ENCODE measurements at regions not wholly inside any gene's neighbourhood (a gene's known extent, or its start where the extent isn't known, plus 50 kb on each side); places are given as distances from the start of the nearest gene placed in this dataset.
"Not testable (repeated sequence)": the region's sequence is repeated elsewhere in the genome, so short reads cannot be mapped to it uniquely, and the experiment has no call there.

DNA sequence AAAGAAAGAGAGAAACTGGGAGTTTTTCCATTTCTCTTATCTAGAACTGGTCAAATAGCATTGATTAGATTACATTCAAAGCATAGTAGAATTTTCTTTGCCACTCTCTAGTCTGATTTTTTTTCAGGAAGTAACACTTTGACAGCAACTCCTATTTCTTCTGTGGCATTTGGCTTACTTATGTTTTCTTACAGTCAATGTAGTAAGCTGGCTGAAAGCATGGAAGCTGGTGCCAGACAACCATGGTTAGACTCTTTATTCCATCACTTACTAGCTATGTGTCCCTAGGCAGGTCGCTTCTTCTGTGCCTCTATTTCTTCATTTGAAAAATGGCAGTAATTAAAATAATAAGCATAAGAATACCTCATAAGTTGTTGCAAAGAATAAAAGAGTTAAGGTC lies 54.2 kb upstream of the OPRM1 start:
- Mint-ChIP-seq H3K4me1 (ENCODE audit: low read depth in 2 of 2) (no peaks in the 10 kb centered on the region), H3K36me3 (no peaks in the 10 kb centered on the region), H3K27ac (no peak overlapping the region), H3K4me3 (no peak overlapping the region), H3K27me3 (no peaks in the 10 kb centered on the region), H3K9me3 (peaks cover 2% of the 10 kb centered on the region)
- ATAC-seq (no peak), DNase-seq (ENCODE audit: low spot score) (no peak)

DNA sequence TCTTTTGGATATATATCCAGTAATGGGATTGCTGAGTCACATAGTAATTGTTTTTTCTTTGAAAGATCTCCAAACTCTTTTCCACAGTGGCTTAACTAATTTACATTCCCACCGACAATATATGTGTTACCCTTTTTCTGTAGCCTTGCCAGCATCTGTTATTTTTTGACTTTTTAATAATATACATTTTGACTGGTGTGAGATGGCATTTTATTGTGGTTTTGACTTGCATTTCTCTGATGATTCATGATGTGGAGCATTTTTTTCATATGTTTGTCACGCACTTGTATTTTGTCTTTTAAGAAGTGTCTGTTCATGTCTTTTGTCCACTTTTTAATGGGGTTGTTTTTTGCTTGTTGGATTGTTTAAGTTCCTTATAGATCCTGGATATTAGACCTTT lies 58.9 kb upstream of the OPRM1 start:
- H3K27me3 Mint-ChIP-seq: no peaks in the 10 kb centered on the region
- no peak overlapping the region for H3K27ac Mint-ChIP-seq
- no peaks in the 10 kb centered on the region for H3K36me3 Mint-ChIP-seq
- H3K9me3 Mint-ChIP-seq: peaks cover 2% of the 10 kb centered on the region
- DNase-seq (ENCODE audit: low spot score): no peak
- no peak overlapping the region for H3K4me3 Mint-ChIP-seq
- ATAC-seq: no peak
- no peaks in the 10 kb centered on the region for H3K4me1 Mint-ChIP-seq (ENCODE audit: low read depth in 2 of 2)

DNA sequence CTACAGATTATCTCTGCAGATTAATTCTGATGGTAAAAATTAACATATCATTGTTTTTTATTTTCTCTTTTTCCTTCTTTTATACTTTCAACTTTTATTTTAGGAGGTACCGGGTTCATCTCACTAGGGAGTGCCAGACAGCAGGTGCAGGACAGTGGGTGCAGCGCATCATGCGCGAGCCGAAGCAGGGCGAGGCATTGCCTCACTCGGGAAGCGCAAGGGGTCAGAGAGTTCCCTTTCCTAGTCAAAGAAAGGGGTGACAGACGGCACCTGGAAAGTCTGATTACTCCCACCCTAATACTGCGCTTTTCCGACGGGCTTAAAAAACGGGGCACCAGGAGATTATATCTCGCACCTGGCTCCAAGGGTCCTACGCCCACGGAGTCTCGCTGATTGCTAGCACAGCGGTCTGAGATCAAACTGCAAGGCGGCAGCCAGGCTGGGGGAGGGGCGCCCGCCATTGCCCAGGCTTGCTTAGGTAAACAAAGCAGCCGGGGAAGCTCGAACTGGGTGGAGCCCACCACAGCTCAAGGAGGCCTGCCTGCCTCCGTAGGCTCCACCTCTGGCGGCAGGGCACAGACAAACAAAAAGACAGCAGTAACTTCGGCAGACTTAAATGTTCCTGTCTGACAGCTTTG lies 60.0 kb upstream of the OPRM1 start:
- H3K36me3 Mint-ChIP-seq; DNase-seq (ENCODE audit: low spot score); H3K27ac Mint-ChIP-seq; H3K4me3 Mint-ChIP-seq; H3K9me3 Mint-ChIP-seq; H3K27me3 Mint-ChIP-seq; ATAC-seq; H3K4me1 Mint-ChIP-seq (ENCODE audit: low read depth in 2 of 2): not testable (repeated sequence)

DNA sequence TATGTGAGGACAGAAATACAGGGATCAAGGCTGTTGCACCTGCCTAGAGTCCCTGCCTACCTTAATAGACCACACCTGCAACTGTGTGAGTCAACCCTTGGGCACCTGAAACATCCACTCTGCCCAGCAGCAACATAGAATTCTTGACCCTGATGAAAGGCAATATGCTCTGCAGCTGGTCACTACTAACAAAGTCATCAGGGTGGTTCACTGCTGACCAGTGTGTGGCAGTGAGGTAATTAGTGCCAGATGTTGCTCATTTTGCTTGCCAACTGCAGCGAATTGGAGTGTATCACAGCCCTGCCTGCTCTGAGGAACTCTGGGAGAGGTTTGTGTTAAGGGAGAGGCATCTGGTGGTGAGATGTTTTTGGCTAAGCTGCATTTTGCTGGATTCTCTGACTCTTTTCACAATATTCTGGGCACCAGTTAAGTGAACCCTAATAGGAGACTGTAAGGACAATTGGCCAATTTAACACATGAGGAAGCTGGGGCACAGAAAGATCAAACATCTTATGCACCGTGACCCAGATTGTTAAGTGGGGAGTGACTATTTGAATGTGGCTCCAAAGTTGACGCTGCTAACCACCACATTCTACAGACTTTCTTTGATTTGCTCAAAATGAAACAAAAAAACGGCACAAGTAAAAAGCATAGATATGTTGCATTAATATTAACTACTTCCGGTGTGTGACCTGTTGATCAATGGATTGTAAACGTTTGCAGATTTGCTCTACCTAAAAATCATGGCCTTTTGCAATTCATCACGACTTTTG lies 61.9 kb upstream of the OPRM1 start:
- H3K27me3 Mint-ChIP-seq: no peaks in the 10 kb centered on the region
- no peak for ATAC-seq
- no peaks in the 10 kb centered on the region for H3K36me3 Mint-ChIP-seq
- DNase-seq (ENCODE audit: low spot score): no peak
- H3K4me1 Mint-ChIP-seq (ENCODE audit: low read depth in 2 of 2): no peaks in the 10 kb centered on the region
- no peak overlapping the region for H3K27ac Mint-ChIP-seq
- no peak overlapping the region for H3K4me3 Mint-ChIP-seq
- no peaks in the 10 kb centered on the region for H3K9me3 Mint-ChIP-seq

DNA sequence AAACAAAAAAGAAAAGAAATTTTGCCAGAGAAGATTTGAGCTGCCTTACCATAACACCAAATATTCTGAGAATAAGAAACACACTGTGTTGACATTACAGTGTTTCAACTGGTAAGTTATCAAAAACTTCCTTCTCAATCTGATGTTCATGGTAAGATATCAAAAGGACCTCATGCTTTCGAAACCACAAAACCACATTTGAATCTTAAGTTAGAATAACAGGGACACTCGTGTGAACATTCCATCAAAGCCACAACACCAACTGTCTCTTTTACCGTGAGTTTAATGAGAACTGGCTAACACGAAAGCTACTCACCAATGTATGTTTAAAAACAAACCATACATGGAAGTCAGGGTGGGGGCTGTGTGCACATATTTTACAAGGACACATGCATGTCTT lies 73.0 kb upstream of the OPRM1 start:
- Mint-ChIP-seq H3K9me3 (no peaks in the 10 kb centered on the region), H3K4me1 (ENCODE audit: low read depth in 2 of 2) (no peaks in the 10 kb centered on the region), H3K27me3 (no peaks in the 10 kb centered on the region), H3K27ac (no peak overlapping the region), H3K36me3 (no peaks in the 10 kb centered on the region), H3K4me3 (no peak overlapping the region)
- ATAC-seq (no peak), DNase-seq (ENCODE audit: low spot score) (no peak)

DNA sequence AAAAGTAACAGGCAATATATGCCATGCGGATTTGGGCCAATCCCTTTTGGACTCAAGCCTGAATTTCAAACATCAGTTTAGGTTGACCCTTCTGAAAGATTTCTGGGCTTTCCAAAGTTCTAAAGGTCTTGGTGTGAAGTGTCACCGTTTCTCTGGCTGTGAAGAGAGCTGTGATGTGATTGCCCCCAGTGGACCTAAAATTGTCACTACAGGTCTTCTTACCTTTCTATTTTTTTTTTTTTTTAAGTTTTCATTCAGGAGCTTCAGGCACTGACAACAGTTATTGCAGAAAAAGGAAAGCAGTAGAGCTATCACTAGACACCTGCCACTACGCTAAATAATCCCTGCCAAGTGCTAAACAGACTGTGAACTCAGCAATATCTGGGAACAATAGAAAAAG lies 75.7 kb upstream of the OPRM1 start:
- H3K4me3 Mint-ChIP-seq: no peak overlapping the region
- H3K36me3 Mint-ChIP-seq: no peaks in the 10 kb centered on the region
- no peaks in the 10 kb centered on the region for H3K9me3 Mint-ChIP-seq
- ATAC-seq (no peak), DNase-seq (ENCODE audit: low spot score) (no peak)
- H3K4me1 Mint-ChIP-seq (ENCODE audit: low read depth in 2 of 2): no peaks in the 10 kb centered on the region
- H3K27me3 Mint-ChIP-seq: no peaks in the 10 kb centered on the region
- no peak overlapping the region for H3K27ac Mint-ChIP-seq

DNA sequence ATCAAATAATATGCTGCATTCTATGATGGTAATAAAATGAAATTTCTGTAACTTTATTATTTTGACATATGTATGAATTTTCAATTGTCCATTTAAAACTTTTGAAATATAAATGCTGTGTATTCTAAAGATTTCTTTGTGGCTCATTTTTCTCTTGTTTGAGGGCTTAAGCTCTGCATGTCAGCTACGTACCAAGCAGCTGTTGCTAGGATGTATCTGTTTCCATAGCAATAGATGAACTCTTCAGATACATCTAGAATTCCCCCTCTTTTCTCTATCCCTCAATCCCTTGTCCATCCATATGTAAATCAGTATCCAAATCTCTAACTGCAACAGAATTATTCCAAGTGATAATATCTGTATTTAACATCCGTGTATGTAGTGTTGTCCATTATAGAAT lies 76.5 kb upstream of the OPRM1 start:
- Mint-ChIP-seq H3K36me3 (no peaks in the 10 kb centered on the region), H3K9me3 (no peaks in the 10 kb centered on the region), H3K4me3 (no peak overlapping the region)

DNA sequence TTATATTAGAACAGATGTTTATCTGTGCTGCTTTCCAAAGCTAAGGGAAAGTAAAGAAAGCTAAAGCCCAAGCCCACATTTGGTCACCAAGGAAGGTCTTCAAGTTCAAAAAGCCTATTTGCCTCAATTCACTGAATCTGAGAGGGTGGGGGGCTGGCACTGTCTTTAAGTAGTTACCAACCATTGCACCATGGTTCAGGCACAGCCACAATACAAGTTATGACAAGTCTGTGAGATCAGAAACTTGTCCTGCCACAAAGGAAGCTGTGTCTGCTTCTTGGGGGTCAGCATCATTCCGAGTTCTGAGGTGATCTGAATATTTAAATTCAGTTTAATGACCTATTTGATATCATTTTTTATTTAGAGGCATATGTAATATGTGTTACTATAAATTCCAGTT lies 78.3 kb upstream of the OPRM1 start:
- Mint-ChIP-seq H3K4me1 (ENCODE audit: low read depth in 2 of 2) (no peaks in the 10 kb centered on the region), H3K36me3 (no peaks in the 10 kb centered on the region), H3K4me3 (no peak overlapping the region)

More for the DNA sequence above, 76.5 kb upstream of the OPRM1 start:
- DNase-seq (ENCODE audit: low spot score) (no peak), ATAC-seq (no peak)
- Mint-ChIP-seq H3K27me3 (no peaks in the 10 kb centered on the region), H3K27ac (no peak overlapping the region), H3K4me1 (ENCODE audit: low read depth in 2 of 2) (no peaks in the 10 kb centered on the region)

DNA sequence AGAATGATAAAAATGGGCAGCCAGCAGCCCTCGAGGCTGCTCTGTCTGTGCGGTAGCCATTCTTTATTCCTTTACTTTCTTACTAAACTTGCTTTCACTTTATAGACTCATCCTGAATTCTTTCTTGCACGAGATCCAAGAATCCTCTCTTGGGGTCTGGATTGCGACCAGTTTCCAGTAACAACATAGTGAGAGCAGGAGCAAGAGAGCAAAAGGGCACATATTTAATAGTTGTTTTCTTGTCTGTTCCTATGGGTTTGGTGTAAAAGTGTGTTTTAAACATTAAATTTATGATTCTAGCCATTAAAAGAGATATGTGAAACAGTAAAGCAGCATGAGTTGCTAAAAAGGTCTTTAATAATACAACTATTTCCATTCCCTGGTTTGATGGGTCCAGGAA lies 78.8 kb upstream of the OPRM1 start:
- DNase-seq (ENCODE audit: low spot score): no peak
- Mint-ChIP-seq H3K4me1 (ENCODE audit: low read depth in 2 of 2) (no peaks in the 10 kb centered on the region), H3K27ac (no peak overlapping the region), H3K36me3 (no peaks in the 10 kb centered on the region), H3K27me3 (no peaks in the 10 kb centered on the region), H3K4me3 (no peak overlapping the region), H3K9me3 (peaks cover 2% of the 10 kb centered on the region)
- ATAC-seq: no peak

More for the DNA sequence above, 78.3 kb upstream of the OPRM1 start:
- DNase-seq (ENCODE audit: low spot score) (no peak), ATAC-seq (no peak)
- H3K27me3 Mint-ChIP-seq: no peaks in the 10 kb centered on the region
- H3K27ac Mint-ChIP-seq: no peak overlapping the region
- no peaks in the 10 kb centered on the region for H3K9me3 Mint-ChIP-seq

DNA sequence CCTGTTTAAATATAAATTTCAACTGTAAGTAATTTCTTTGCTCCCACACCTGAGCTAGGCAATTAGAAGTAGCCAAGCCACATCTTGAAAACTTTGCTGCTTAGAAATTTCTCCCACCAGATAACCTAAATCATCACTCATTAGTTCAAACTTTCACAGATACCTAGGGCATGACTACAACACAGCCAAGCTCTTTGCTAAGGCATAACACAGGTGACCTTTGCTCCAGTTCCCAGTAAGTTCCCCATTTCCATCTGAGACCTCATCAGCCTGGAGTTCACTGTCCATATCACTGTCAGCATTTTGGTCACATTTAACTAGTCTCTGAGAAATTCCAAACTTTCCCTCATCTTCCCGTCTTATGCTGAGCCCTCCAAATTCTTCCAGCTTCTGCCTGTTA lies 79.8 kb upstream of the OPRM1 start:
- no peak for ATAC-seq
- H3K4me3 Mint-ChIP-seq: no peak overlapping the region
- DNase-seq (ENCODE audit: low spot score): no peak
- H3K36me3 Mint-ChIP-seq: no peaks in the 10 kb centered on the region
- peaks cover 5% of the 10 kb centered on the region for H3K9me3 Mint-ChIP-seq
- no peaks in the 10 kb centered on the region for H3K4me1 Mint-ChIP-seq (ENCODE audit: low read depth in 2 of 2)
- H3K27ac Mint-ChIP-seq: no peak overlapping the region
- H3K27me3 Mint-ChIP-seq: no peaks in the 10 kb centered on the region

DNA sequence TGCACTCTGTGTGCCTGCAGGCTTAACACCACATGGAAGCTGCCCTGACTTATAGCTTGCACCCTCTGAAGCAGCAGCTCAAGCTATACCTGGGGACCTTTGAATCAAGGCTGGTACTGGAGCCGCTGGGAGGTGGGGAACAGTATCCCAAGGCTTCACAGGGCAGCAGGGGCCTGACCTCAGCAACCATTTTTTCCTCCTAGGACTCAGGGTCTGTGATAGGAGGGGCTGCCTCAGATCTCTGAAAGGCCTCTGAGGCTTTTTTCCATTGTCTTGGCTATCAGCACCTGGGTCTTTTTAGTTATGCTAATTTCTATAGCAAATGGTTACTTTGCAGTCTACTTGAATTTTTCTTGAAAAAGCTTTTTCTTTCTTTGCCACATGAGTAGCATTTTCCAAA lies 80.2 kb upstream of the OPRM1 start:
- DNase-seq (ENCODE audit: low spot score) (no peak), ATAC-seq (no peak)
- Mint-ChIP-seq H3K27me3 (no peaks in the 10 kb centered on the region), H3K27ac (no peak overlapping the region), H3K4me3 (no peak overlapping the region), H3K9me3 (peaks cover 5% of the 10 kb centered on the region), H3K4me1 (ENCODE audit: low read depth in 2 of 2) (no peaks in the 10 kb centered on the region), H3K36me3 (no peaks in the 10 kb centered on the region)

DNA sequence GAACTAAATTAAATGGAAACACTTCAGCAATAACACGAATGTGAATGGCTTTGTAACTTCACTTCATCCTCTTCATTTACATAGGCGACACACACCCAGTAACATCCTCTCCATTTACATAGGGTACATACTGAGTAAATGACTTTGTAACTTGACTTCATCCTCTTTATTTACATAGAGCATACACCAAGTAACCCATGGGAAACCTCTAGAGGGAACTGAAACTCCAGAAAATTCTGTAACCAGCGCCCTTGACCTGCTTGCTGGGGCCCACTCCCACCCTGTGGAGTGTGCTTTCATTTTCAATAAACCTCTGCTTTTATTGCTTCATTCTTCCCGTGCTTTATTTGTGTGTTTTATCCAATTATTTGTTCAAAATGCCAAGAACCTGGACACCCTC lies 81.6 kb upstream of the OPRM1 start:
- no peak for DNase-seq (ENCODE audit: low spot score)
- H3K27ac Mint-ChIP-seq: no peak overlapping the region
- ATAC-seq: no peak
- H3K27me3 Mint-ChIP-seq: no peaks in the 10 kb centered on the region
- H3K36me3 Mint-ChIP-seq: no peaks in the 10 kb centered on the region
- no peaks in the 10 kb centered on the region for H3K4me1 Mint-ChIP-seq (ENCODE audit: low read depth in 2 of 2)
- H3K9me3 Mint-ChIP-seq: peaks cover 5% of the 10 kb centered on the region
- no peak overlapping the region for H3K4me3 Mint-ChIP-seq

DNA sequence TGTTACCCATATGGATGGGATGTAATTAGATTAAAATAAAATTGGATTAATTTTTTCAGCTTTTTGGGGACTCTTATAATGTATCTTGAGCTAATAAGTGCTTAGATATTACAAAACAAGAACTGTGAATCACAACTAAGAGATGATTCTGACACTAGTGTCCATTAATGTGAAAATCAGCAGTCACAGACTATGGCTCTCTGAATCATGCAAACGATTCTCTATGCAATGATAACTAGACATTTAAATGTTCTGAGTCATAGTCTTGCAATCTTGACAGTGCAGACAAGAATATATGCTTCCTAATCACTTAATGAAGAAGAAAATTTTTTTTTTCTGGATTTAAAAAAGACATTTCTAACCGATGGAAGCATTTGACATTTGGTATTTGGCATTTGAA lies 82.2 kb upstream of the OPRM1 start:
- DNase-seq (ENCODE audit: low spot score): no peak
- no peaks in the 10 kb centered on the region for H3K4me1 Mint-ChIP-seq (ENCODE audit: low read depth in 2 of 2)
- H3K4me3 Mint-ChIP-seq: no peak overlapping the region
- peaks cover 5% of the 10 kb centered on the region for H3K9me3 Mint-ChIP-seq
- H3K27ac Mint-ChIP-seq: no peak overlapping the region
- no peaks in the 10 kb centered on the region for H3K27me3 Mint-ChIP-seq
- H3K36me3 Mint-ChIP-seq: no peaks in the 10 kb centered on the region
- no peak for ATAC-seq

DNA sequence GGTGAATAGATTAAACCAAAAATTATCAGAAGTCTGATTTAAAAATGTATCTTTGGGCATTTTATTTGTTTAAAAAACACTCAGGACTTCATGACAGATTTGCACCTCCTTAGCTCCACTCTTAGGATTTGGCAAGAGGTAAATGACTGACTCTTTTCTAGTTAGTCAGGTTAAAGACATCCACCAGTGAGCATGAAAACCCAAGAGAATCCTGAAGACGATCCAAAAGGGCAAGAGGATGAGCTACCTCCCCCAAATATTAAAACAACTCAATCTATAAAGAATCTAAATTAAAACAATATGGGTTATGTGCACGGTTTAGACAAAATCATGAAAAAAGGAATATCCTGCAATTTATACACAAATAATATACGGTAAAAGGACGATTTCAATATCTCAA lies 89.4 kb upstream of the OPRM1 start:
- no peak overlapping the region for H3K4me3 Mint-ChIP-seq
- H3K36me3 Mint-ChIP-seq: no peaks in the 10 kb centered on the region
- no peak for DNase-seq (ENCODE audit: low spot score)
- peaks cover 2% of the 10 kb centered on the region for H3K9me3 Mint-ChIP-seq
- no peaks in the 10 kb centered on the region for H3K27me3 Mint-ChIP-seq
- H3K27ac Mint-ChIP-seq: no peak overlapping the region
- no peak for ATAC-seq
- H3K4me1 Mint-ChIP-seq (ENCODE audit: low read depth in 2 of 2): no peaks in the 10 kb centered on the region
